CD4-positive, alpha-beta T cell (primary cell): ENCODE measurements at regions not wholly inside any gene's neighbourhood (a gene's known extent, or its start where the extent isn't known, plus 50 kb on each side); places are given as distances from the start of the nearest gene placed in this dataset.

Experiments
- ATAC-seq: fragments of 200-7000 bp; cut with Tn5 transposase; one replicate; pipeline ENCODE4 v1.10.0; 2022; ENCODE audit warnings: mild to moderate bottlenecking; ENCODE audit not compliant: poor library complexity
- CTCF ChIA-PET: fragments of 350-600 bp; sonication (Branson Sonifier 250); formaldehyde crosslinking; loops from one replicate; lab custom pipeline; 2021; ENCODE audit warnings: antibody characterized with exemption, inconsistent platforms; lab: Charles Lee
- POLR2A ChIA-PET: fragments of 350-600 bp; sonication (Branson Sonifier 250); formaldehyde crosslinking; loops from one replicate; lab custom pipeline; 2021; ENCODE audit warnings: antibody characterized with exemption, inconsistent platforms; lab: Charles Lee
- DNase-seq, 14 experiments: peaks; one replicate each; pipeline ENCODE4 v3.0.0-alpha.2; 2013 to 2020; ENCODE audit warnings: mixed read lengths in 2 of 14
- H3K27ac ChIP-seq, 2 donors: one replicate each; pipeline versions ENCODE4 v1.5.1 to v1.7.0; 2013; ENCODE audit warnings: low read length in 2 of 2, low read depth in 1 of 2, mild to moderate bottlenecking in 1 of 2
- H3K27me3 ChIP-seq, 2 experiments: 1 replicate in 1 of 2; 2 replicates in 1 of 2; pipeline versions ENCODE4 v1.6.1 to v1.7.0; 2013; ENCODE audit warnings: low read length in 2 of 2, control low read depth in 1 of 2, mild to moderate bottlenecking in 1 of 2, moderate library complexity in 1 of 2; ENCODE audit not compliant: insufficient read depth in 2 of 2, control insufficient read depth in 1 of 2
- H3K36me3 ChIP-seq: one replicate; pipeline ENCODE4 v1.6.1; 2013; ENCODE audit warnings: low read length, control low read depth; ENCODE audit not compliant: insufficient read depth
- H3K4me1 ChIP-seq: one replicate; pipeline ENCODE4 v1.6.1; 2013; ENCODE audit warnings: low read length, control low read depth; ENCODE audit not compliant: insufficient read depth
- H3K4me3 ChIP-seq: one replicate; pipeline ENCODE4 v1.5.1; 2013; ENCODE audit warnings: mild to moderate bottlenecking, low read length, moderate library complexity
- H3K9me3 ChIP-seq, 2 experiments: 1 replicate in 1 of 2; 2 replicates in 1 of 2; pipeline versions ENCODE4 v1.6.1 to v1.7.0; 2013; ENCODE audit warnings: low read length in 2 of 2, mild to moderate bottlenecking in 2 of 2, control low read depth in 1 of 2, moderate library complexity in 1 of 2; ENCODE audit not compliant: control insufficient read depth in 1 of 2, insufficient read depth in 1 of 2
- H3K27ac Mint-ChIP-seq: one replicate; pipeline ENCODE4 v1.8.0; 2020; ENCODE audit warnings: mixed read lengths
- H3K27me3 Mint-ChIP-seq: one replicate; pipeline ENCODE4 v1.8.0; 2021; ENCODE audit warnings: mixed read lengths
- H3K36me3 Mint-ChIP-seq: one replicate; pipeline ENCODE4 v1.8.0; 2021; ENCODE audit warnings: low read depth, mixed read lengths
- H3K4me1 Mint-ChIP-seq: one replicate; pipeline ENCODE4 v1.8.0; 2021; ENCODE audit warnings: low read depth, mixed read lengths
- H3K4me3 Mint-ChIP-seq: one replicate; pipeline ENCODE4 v1.8.0; 2020; ENCODE audit warnings: mild to moderate bottlenecking, mixed read lengths
- H3K9me3 Mint-ChIP-seq: one replicate; pipeline ENCODE4 v1.8.0; 2020; ENCODE audit warnings: mixed read lengths
- intact Hi-C, 2 experiments: fragments of 100-400 bp; cut with DNase I in 1 of 2; cut with micrococcal nuclease in 1 of 2; formaldehyde crosslinking; loops; one replicate each; pipeline versions ENCODE4 v1.15.1 to v1.9.0; 2023 to 2025; cut with DNase I, micrococcal nuclease
- TF ChIP-seq, protein P1 (sequence below): fragments of 200-600 bp; IDR thresholded peaks from one replicate; pipeline ENCODE4 v1.8.0; 2022; ENCODE audit warnings: antibody characterized with exemption, mild to moderate bottlenecking

DNA sequence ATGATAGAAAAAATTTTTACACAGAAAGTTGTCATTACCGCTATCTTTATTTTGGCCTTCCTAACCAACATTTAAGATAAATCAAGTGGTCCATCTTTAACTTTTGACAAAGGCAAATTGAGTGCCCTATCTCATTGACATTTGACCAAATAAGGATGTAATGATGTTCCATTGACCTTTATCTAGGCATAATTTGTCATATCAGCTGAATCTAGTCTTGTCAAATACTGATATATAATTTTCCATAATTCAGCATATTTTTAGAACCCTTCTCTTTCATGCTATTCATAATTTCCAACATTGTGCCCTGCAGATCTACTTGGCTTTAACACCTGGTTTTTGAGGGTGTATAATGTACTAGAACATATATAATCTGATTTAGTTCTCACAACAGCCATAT is 63.8 kb downstream of the XCL1 start:
- CTCF ChIA-PET = no interaction called here

DNA sequence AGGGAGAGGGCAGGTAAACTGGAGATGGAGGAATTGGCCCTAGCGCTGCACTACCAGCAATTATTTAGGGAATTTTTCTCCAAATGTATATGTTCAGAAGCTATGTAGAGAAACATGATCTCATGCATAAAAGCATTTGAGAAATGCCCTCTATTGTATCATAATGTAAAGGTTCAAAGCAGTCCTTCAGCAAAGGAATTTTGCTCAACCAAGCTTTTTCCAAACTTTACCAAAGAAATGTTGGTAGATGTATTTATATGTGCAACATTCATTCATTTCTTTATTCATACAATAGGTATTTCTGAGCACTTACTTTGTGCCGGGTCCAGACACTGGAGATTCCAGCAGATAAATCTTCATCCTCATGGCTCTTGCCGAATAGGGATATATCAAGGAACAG is 64.4 kb downstream of the XCL1 start:
- no peak for DNase-seq
- no peak overlapping the region for H3K27ac Mint-ChIP-seq
- ATAC-seq = no peak
- Histone ChIP-seq H3K4me3 (no peak overlapping the region), H3K27ac (no peak overlapping the region), H3K4me1 (no peaks in the 10 kb centered on the region), H3K36me3 (no peaks in the 10 kb centered on the region), H3K27me3 (no peaks in the 10 kb centered on the region), H3K9me3 (no peaks in the 10 kb centered on the region)
- intact Hi-C loops = no loop called here
- H3K27me3 Mint-ChIP-seq = peaks cover 6% of the 10 kb centered on the region
- CTCF ChIA-PET = no interaction called here
- H3K9me3 Mint-ChIP-seq = no peaks in the 10 kb centered on the region
- POLR2A ChIA-PET = no interaction called here
- no peaks in the 10 kb centered on the region for H3K4me1 Mint-ChIP-seq
- no peak overlapping the region for H3K4me3 Mint-ChIP-seq
- H3K36me3 Mint-ChIP-seq = no peaks in the 10 kb centered on the region
- TF ChIP-seq, protein P1, sequence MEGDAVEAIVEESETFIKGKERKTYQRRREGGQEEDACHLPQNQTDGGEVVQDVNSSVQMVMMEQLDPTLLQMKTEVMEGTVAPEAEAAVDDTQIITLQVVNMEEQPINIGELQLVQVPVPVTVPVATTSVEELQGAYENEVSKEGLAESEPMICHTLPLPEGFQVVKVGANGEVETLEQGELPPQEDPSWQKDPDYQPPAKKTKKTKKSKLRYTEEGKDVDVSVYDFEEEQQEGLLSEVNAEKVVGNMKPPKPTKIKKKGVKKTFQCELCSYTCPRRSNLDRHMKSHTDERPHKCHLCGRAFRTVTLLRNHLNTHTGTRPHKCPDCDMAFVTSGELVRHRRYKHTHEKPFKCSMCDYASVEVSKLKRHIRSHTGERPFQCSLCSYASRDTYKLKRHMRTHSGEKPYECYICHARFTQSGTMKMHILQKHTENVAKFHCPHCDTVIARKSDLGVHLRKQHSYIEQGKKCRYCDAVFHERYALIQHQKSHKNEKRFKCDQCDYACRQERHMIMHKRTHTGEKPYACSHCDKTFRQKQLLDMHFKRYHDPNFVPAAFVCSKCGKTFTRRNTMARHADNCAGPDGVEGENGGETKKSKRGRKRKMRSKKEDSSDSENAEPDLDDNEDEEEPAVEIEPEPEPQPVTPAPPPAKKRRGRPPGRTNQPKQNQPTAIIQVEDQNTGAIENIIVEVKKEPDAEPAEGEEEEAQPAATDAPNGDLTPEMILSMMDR = no peak

More for the DNA sequence above, 63.8 kb downstream of the XCL1 start:
- TF ChIP-seq, protein P1 = no peak
- H3K27me3 Mint-ChIP-seq = peaks cover 6% of the 10 kb centered on the region
- Histone ChIP-seq H3K4me1 (no peaks in the 10 kb centered on the region), H3K27ac (no peak overlapping the region), H3K36me3 (no peaks in the 10 kb centered on the region), H3K27me3 (no peaks in the 10 kb centered on the region), H3K9me3 (no peaks in the 10 kb centered on the region), H3K4me3 (no peak overlapping the region)
- no peak overlapping the region for H3K27ac Mint-ChIP-seq
- intact Hi-C loops = no loop called here
- POLR2A ChIA-PET = no interaction called here
- no peak overlapping the region for H3K4me3 Mint-ChIP-seq
- H3K4me1 Mint-ChIP-seq = no peaks in the 10 kb centered on the region
- no peak for ATAC-seq
- no peaks in the 10 kb centered on the region for H3K9me3 Mint-ChIP-seq
- DNase-seq = no peak
- H3K36me3 Mint-ChIP-seq = no peaks in the 10 kb centered on the region

DNA sequence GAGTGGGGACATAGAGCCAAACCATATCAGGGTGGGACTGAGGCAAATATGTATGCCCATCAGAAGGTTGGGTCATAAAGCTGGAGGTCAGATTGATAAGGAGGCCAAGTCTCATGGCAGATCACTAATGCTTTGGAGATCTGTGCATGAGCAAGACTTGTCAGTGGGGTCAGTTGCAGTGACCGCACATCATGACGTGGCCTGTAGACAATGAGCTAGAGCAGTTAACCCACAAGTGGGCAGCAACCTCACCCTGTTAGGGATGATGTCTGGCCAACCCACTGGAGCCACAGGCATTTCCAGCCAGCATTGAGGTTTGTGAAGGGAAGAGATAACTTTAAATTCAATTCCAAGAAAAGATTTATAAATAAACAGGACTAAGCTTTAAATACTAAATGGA is 66.7 kb downstream of the XCL1 start:
- H3K27ac Mint-ChIP-seq = no peak overlapping the region
- no peaks in the 10 kb centered on the region for H3K27me3 Mint-ChIP-seq
- H3K9me3 Mint-ChIP-seq = no peaks in the 10 kb centered on the region
- no peaks in the 10 kb centered on the region for H3K27me3 ChIP-seq
- H3K4me3 ChIP-seq = no peak overlapping the region
- intact Hi-C loops = no loop called here
- H3K4me1 Mint-ChIP-seq = no peaks in the 10 kb centered on the region
- H3K9me3 ChIP-seq = no peaks in the 10 kb centered on the region
- ATAC-seq = no peak
- no peaks in the 10 kb centered on the region for H3K36me3 ChIP-seq
- ChIA-PET CTCF (no interaction called here), POLR2A (no interaction called here)
- H3K27ac ChIP-seq = no peak overlapping the region
- H3K4me3 Mint-ChIP-seq = no peak overlapping the region
- TF ChIP-seq, protein P1 = no peak
- DNase-seq = no peak
- H3K4me1 ChIP-seq = no peaks in the 10 kb centered on the region
- H3K36me3 Mint-ChIP-seq = no peaks in the 10 kb centered on the region
